Kidney epithelial cell (primary cell): ENCODE measurements at regions not wholly inside any gene's neighbourhood (a gene's known extent, or its start where the extent isn't known, plus 50 kb on each side); places are given as distances from the start of the nearest gene placed in this dataset.

Experiments
- DNase-seq: peaks from one replicate; pipeline ENCODE4 v3.0.0-alpha.2; 2010; ENCODE audit warnings: low read depth
- H3K27me3 ChIP-seq: 2 replicates; pipeline ENCODE4 v1.6.0; 2011; ENCODE audit warnings: low read length; ENCODE audit not compliant: control insufficient read depth, insufficient read depth
- H3K36me3 ChIP-seq: 2 replicates; pipeline ENCODE4 v1.5.1; 2011; ENCODE audit warnings: low read length; ENCODE audit not compliant: control insufficient read depth, insufficient read depth
- H3K4me3 ChIP-seq: 2 replicates; pipeline ENCODE4 v1.5.1; 2011; ENCODE audit warnings: low read depth, mild to moderate bottlenecking, control low read depth, low read length
- CTCF ChIP-seq: IDR thresholded peaks from 2 replicates; pipeline ENCODE4 v1.5.1; 2011; ENCODE audit warnings: mild to moderate bottlenecking, moderate library complexity, low read length, control low read depth, inconsistent platforms; ENCODE audit not compliant: insufficient read depth, poor library complexity, severe bottlenecking

GRCh38 chr12:42704810-42705401 is 115.4 kb upstream of the PRICKLE1 start:
- TF ChIP-seq CTCF: no peak
- no peaks in the 10 kb centered on the region for H3K36me3 ChIP-seq
- no peaks in the 10 kb centered on the region for H3K27me3 ChIP-seq
- DNase-seq: no peak
- no peak overlapping the region for H3K4me3 ChIP-seq

GRCh38 chr12:42704340-42704739 is 114.8 kb upstream of the PRICKLE1 start:
- no peak for TF ChIP-seq CTCF
- H3K27me3 ChIP-seq: no peaks in the 10 kb centered on the region
- no peaks in the 10 kb centered on the region for H3K36me3 ChIP-seq
- H3K4me3 ChIP-seq: no peak overlapping the region
- DNase-seq: no peak

GRCh38 chr12:42701084-42701483 is 111.5 kb upstream of the PRICKLE1 start:
- H3K4me3 ChIP-seq: no peak overlapping the region
- TF ChIP-seq CTCF: no peak
- no peak for DNase-seq
- no peaks in the 10 kb centered on the region for H3K36me3 ChIP-seq
- H3K27me3 ChIP-seq: no peaks in the 10 kb centered on the region

- TF ChIP-seq CTCF: no peak
- DNase-seq: peak; percentile 2
- H3K4me3 ChIP-seq: no peak overlapping the region
- no peaks in the 10 kb centered on the region for H3K36me3 ChIP-seq
- H3K27me3 ChIP-seq: no peaks in the 10 kb centered on the region
These were observed 108.7 kb upstream of the PRICKLE1 start for GRCh38 chr12:42698213-42698612.

- TF ChIP-seq CTCF: no peak
- Histone ChIP-seq H3K27me3 (no peaks in the 10 kb centered on the region), H3K4me3 (no peak overlapping the region), H3K36me3 (no peaks in the 10 kb centered on the region)
- DNase-seq: no peak
These were observed 107.0 kb upstream of the PRICKLE1 start for GRCh38 chr12:42696406-42697149.
